AML-193 (cell line): ENCODE measurements at regions not wholly inside any gene's neighbourhood (a gene's known extent, or its start where the extent isn't known, plus 50 kb on each side); places are given as distances from the start of the nearest gene placed in this dataset.

Experiments used
- DNase-seq, 2 experiments: peaks; one replicate each; lab custom pipeline; 2025; lab: John Stamatoyannopoulos, UW

- peak in 1 of 2 experiments; percentile 40 for DNase-seq
These were observed 94.4 kb upstream of the PRDM1 start for GRCh38 chr6:105991561-105992314.

GRCh38 chr6:105990151-105990550, 96.0 kb upstream of the PRDM1 start:
- DNase-seq = no peak

DNA sequence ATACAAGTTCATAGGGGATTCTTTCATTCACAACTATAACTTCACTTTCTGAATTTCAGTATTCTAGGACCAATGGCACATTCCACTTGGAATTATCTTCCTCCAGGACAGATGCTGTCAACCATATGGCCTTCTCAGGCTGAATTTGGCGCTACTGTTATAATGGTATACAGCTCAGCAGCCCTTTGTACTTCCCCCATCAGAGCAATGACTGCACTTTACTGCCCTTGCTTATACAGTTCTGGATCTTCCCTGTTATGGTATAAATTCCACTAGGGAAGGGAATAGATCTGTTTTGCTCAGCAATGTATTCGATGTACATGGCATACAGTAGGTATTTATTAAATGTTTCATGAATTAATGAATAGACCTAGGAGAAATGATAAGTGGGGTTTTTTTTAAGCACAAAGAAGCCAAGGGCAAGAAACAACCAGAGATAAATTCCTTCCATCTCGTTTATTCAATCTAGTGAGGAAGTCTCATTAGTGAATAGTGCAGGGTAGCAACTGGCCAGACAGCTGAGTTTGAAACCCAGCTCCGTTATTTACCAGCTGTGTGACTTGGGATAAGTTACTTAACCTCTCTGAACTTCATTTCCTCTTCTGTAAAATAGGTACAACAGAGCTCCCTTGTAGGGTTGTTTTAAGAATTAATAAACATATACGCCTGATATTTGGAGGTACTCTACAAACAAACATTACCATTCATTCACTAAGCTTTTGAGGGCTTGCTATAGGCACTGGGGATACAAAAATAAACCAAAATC, 97.1 kb upstream of the PRDM1 start:
- no peak for DNase-seq

- DNase-seq = no peak
These were observed 97.8 kb upstream of the PRDM1 start for GRCh38 chr6:105988321-105988720.

- DNase-seq = no peak
These were observed 98.6 kb upstream of the PRDM1 start for GRCh38 chr6:105987516-105987915.

GRCh38 chr6:105986998-105987397, 99.1 kb upstream of the PRDM1 start:
- no peak for DNase-seq

GRCh38 chr6:105985816-105986632, 100.1 kb upstream of the PRDM1 start:
- DNase-seq = no peak

DNA sequence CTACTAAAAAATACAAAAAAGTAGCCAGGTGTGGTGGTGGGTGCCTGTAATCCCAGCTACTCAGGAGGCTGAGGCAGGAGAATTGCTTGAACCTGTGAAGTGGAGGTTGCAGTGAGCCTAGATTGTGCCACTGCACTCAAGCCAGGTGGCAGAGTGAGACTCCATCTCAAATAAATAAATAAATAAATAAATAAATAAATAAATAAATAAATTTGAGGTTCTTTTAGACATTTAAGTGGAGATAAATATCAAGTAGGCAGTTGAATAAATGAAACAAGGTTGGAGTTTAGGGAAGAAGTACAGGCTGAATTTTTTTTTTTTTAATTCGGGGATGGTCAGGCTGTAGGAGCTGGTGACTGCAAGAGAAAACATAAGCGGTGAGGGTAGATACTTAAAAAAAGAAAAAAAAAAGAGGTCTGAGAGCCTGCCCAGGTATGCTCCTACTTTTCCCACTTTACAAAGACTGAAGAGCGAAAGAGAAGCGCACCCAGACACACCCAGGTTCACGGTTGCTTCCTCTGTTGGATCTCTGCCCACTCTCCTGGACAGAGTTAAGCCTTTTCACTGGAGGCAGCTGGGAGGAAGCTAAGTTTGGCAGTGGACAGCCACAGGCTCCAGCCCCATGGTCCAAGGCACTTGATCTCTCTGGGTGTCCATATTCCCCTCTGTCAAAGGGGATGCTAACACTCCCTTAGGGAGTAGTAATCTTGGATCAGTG, 100.9 kb upstream of the PRDM1 start:
- no peak for DNase-seq

- DNase-seq = no peak
These were observed 102.4 kb upstream of the PRDM1 start for GRCh38 chr6:105983763-105984162.

DNA sequence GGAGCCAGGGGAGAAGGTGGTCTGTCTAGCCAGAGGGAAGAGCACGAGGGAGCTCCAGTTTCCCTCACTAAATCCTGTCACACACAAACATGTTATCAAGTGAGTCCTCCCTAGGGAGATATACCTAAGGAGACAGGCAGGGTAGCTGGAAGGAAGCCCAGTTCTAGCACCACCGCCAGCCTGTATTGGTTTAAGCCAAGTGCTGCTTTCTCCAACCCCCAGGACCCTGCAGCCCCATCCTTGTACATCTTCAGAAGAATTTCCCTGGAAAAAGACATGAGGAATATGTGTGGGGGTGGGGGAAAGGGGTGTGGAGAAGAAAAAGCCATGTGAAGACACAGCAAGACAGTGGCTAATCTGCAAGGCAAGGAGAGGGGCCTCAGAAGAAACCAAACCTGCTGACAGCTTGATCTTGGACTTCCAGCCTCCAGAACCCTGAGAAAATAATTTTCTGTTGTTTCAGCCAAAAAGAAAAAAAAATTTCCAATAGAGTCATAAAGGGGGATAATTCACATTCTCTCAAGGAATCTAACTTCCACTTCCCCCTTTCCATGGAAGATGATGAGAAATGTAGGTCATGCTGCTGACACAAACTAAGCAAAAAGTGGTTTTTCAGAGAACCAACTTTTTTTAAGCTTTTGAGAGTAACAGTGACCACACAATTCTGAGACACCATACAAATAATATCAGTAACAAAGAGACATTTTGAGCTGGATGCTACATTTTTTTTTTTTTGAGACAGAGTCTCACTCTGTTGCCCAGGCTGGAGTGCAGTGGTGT, 103.2 kb upstream of the PRDM1 start:
- DNase-seq = no peak

DNA sequence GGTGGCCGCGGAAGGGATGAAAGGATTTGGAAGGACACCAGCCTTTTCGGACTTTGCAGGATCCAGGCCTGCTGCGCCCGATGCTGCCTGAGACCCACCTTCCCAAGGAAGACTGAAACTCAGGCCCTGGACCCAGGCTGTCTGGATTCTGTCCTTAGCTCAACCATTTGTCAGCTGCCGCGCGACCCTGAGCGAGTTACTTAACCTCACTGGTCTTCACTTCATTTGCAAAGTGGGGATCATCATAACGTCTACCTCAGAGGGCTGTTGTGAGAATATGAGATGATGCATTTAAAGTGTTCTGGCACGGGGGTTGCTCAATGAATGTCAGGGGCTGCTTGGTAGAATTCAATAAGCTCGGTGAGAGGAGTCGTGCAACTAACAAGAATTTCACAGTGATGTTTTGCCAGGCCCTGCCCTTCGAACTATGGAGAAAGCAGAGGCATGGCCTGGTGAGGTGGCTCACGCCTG, 104.2 kb upstream of the PRDM1 start:
- no peak for DNase-seq

- DNase-seq = no peak
These were observed 104.9 kb upstream of the PRDM1 start for GRCh38 chr6:105981002-105981887.

DNA sequence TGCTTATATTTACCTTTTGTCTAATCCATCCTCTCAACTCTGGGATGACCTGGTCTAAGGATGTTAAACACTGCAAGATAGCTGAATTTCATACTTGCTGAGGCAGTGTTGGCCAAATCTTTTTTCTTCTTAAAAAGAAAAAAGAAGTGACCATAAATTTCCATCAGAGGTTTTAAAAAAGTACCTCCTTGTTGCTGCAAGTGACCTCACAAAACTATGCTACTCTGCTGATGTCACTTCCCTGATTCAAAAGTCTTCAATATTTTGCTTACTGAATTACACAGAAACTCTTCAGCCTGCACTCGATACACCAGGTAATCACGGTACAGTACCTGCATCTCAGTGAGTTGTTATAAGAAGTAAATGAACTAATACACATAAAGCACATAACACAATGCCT, 107.2 kb upstream of the PRDM1 start:
- DNase-seq = no peak

DNA sequence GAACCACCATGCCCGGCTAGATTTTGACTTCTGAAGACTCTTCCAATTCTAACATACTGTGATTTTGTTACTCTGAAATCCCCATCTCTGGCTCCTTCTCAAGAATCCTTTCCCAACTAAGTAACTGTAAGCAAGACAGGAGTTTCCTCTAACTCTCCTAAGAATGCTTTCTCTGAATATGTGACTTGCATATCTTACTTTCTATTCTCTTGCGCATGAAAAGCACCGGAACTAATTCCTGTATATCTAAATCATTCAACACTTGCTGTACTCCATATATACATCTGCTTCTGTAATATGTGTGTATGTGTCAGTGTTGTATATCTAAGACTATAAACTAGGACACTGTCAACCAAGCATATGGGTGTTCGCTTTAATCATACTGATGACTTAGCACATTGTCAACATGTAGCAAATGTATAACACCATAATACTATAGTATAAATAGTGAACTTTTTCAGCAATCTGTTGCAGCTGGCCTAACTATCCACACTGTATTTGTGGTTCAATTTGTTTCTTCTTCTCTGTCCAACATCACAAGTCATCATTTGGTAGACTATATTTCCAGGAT, 108.1 kb upstream of the PRDM1 start:
- no peak for DNase-seq

- no peak for DNase-seq
These were observed 111.2 kb upstream of the PRDM1 start for GRCh38 chr6:105974986-105975385.

GRCh38 chr6:105972440-105972839, 113.7 kb upstream of the PRDM1 start:
- DNase-seq = no peak

GRCh38 chr6:105968603-105969333, 117.4 kb upstream of the PRDM1 start:
- no peak for DNase-seq

GRCh38 chr6:105967917-105968602, 118.1 kb upstream of the PRDM1 start:
- DNase-seq = no peak
